ENCODE measurements at regions not wholly inside any gene's neighbourhood (a gene's known extent, or its start where the extent isn't known, plus 50 kb on each side); places are given as distances from the start of the nearest gene placed in this dataset.

- peak overlapping the region in 1 of 3 experiments; percentile 47; a peak in 1 of 6 replicates for H3K4me3 ChIP-seq (replicated peaks in 1 of 3; ENCODE audit: insufficient read depth in 1 of 3, low read depth in 2 of 3, low read length in 3 of 3)
- ATAC-seq (peak; percentile 79), FAIRE-seq (peak; percentile 56), DNase-seq (ENCODE audit: low spot score) (peak; percentile 90)
- no peaks in the 10 kb centered on the region for H3K27me3 ChIP-seq (ENCODE audit: control insufficient read depth in 1 of 2, insufficient read depth in 2 of 2, low read length in 2 of 2)
- POLR2A ChIA-PET: interaction anchor here (0.9 to 2.3 kb wide), 4 partner anchors 11 to 153 kb away, joined by 3 to 16 read pairs (median 4); no protein-coding TSS in a partner anchor
- intact Hi-C loops (cut with micrococcal nuclease; ENCODE audit: unreplicated experiment): no loop called here
- H3K36me3 ChIP-seq (replicated peaks in 1 of 2; ENCODE audit: control insufficient read depth in 1 of 2, insufficient read depth in 2 of 2, low read length in 2 of 2): no peaks in the 10 kb centered on the region
- no TSS peak for BruUV-seq (replicated peaks)
- H3K27ac ChIP-seq (ENCODE audit: extremely low read length, insufficient read depth, low read length): peak overlapping the region; percentile 88
- no peaks in the 10 kb centered on the region for H4K20me1 ChIP-seq (ENCODE audit: insufficient read depth, low read length)
- no peaks in the 10 kb centered on the region for H3K9me3 ChIP-seq (ENCODE audit: low read length)
- CTCF ChIA-PET (ENCODE audit: low intra/inter-chr PET ratio, low total read pairs): no interaction called here
- in situ Hi-C loops (cut with HindIII; ENCODE audit: extremely low pct_ligation_motif_present, low pct_unique_long_range_greater_than_20kb): no loop called here
- H3K79me2 ChIP-seq (ENCODE audit: insufficient read depth, low read length): no peaks in the 10 kb centered on the region
- H2AFZ ChIP-seq (ENCODE audit: low read length): no peak overlapping the region
- H3K4me1 ChIP-seq (ENCODE audit: insufficient read depth, low read length): peaks cover 86% of the 10 kb centered on the region
- H3K4me2 ChIP-seq (ENCODE audit: low read depth, low read length): peak overlapping the region; percentile 65
- 23% methylated on average over 6 of the region's 6 CpGs for WGBS (ENCODE audit: low lambda C conversion rate)
- peak overlapping the region; percentile 35 for H3K9ac ChIP-seq (ENCODE audit: insufficient read depth, low read depth, low read length)
- TF ChIP-seq ZBTB37 (CRISPR knock-in tag; IDR thresholded peaks at IDR 0.05) (peak; percentile 97), ERF (CRISPR knock-in tag; IDR thresholded peaks at IDR 0.05) (0 out of 2 replicates have a peak, but pooled peaks have one; percentile 45), RORA (CRISPR knock-in tag; IDR thresholded peaks at IDR 0.05) (no peak), ZNF225 (CRISPR knock-in tag; IDR thresholded peaks at IDR 0.05) (no peak), PHF21A (CRISPR knock-in tag; IDR thresholded peaks at IDR 0.05) (peak; percentile 43; the same call in 1 of the 2 replicates), HMG20A (CRISPR knock-in tag; IDR thresholded peaks at IDR 0.05; ENCODE audit: borderline replicate concordance) (peak; percentile 88), NFKBIZ (CRISPR knock-in tag; IDR thresholded peaks at IDR 0.05) (no peak), ZNF317 (CRISPR knock-in tag; IDR thresholded peaks at IDR 0.05) (peak; percentile 77; the same call in 1 of the 2 replicates), ZMYM3 (CRISPR knock-in tag; IDR thresholded peaks at IDR 0.05) (peak; percentile 19; the same call in 1 of the 2 replicates), ZNF644 (CRISPR knock-in tag; IDR thresholded peaks at IDR 0.05; ENCODE audit: low read depth) (peak; percentile 81), FOXO1 (CRISPR knock-in tag; IDR thresholded peaks at IDR 0.05) (peak; percentile 51; the same call in 1 of the 2 replicates), ZFP36L1 (CRISPR knock-in tag; IDR thresholded peaks at IDR 0.05) (no peak), ZNF235 (CRISPR knock-in tag; IDR thresholded peaks at IDR 0.05; ENCODE audit: borderline replicate concordance) (no peak), SAP130 (CRISPR knock-in tag; IDR thresholded peaks at IDR 0.05; ENCODE audit: low read depth) (peak; percentile 56), ZSCAN31 (CRISPR knock-in tag; IDR thresholded peaks at IDR 0.05; ENCODE audit: low read depth) (peak; percentile 44; the same call in 1 of the 2 replicates), ASH2L (IDR thresholded peaks at IDR 0.05; ENCODE audit: insufficient read length, low read depth, low read length) (peak; percentile 94), HOXA5 (CRISPR knock-in tag; IDR thresholded peaks at IDR 0.05) (no peak), NCOA5 (CRISPR knock-in tag; IDR thresholded peaks at IDR 0.05) (no peak), RFXAP (CRISPR knock-in tag; IDR thresholded peaks at IDR 0.05; ENCODE audit: borderline replicate concordance) (no peak), FOXA1 (IDR thresholded peaks at IDR 0.05) (no peak), FOXA1 (CRISPR knock-in tag; IDR thresholded peaks at IDR 0.05) (peak; percentile 70; the same call in 1 of the 2 replicates)
- TF ChIP-seq, protein P1, sequence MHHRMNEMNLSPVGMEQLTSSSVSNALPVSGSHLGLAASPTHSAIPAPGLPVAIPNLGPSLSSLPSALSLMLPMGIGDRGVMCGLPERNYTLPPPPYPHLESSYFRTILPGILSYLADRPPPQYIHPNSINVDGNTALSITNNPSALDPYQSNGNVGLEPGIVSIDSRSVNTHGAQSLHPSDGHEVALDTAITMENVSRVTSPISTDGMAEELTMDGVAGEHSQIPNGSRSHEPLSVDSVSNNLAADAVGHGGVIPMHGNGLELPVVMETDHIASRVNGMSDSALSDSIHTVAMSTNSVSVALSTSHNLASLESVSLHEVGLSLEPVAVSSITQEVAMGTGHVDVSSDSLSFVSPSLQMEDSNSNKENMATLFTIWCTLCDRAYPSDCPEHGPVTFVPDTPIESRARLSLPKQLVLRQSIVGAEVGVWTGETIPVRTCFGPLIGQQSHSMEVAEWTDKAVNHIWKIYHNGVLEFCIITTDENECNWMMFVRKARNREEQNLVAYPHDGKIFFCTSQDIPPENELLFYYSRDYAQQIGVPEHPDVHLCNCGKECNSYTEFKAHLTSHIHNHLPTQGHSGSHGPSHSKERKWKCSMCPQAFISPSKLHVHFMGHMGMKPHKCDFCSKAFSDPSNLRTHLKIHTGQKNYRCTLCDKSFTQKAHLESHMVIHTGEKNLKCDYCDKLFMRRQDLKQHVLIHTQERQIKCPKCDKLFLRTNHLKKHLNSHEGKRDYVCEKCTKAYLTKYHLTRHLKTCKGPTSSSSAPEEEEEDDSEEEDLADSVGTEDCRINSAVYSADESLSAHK (CRISPR knock-in tag; IDR thresholded peaks at IDR 0.05; ENCODE audit: borderline replicate concordance): no peak
Measured at GRCh38 chr3:177512945-177513814, 315.9 kb upstream of the TBL1XR1 start.
